HepG2 (cell line): ENCODE measurements at regions not wholly inside any gene's neighbourhood (a gene's known extent, or its start where the extent isn't known, plus 50 kb on each side); places are given as distances from the start of the nearest gene placed in this dataset.

Experiments used
- ATAC-seq: fragments of 200-7000 bp; cut with Tn5 transposase; 3 replicates; pipeline ENCODE4 v1.9.1; 2020; ENCODE audit warnings: mild to moderate bottlenecking, moderate library complexity
- BruUV-seq: library from RNA; stranded (reverse); fragments of 400-500 nt; replicated peaks from 2 replicates; lab custom pipeline; 2021; lab: Mats Ljungman, UMichigan
- CTCF ChIA-PET: fragments of 300-600 bp; formaldehyde crosslinking; extraction: SDS; loops from one replicate; lab custom pipeline; 2021; ENCODE audit warnings: low total read pairs, inconsistent platforms, low intra/inter-chr PET ratio; lab: Yijun Ruan, JAX
- POLR2A ChIA-PET: fragments of 350-600 bp; sonication (Branson Sonifier 250); formaldehyde crosslinking; loops from one replicate; lab custom pipeline; 2020; ENCODE audit warnings: antibody characterized with exemption, inconsistent platforms; lab: Yijun Ruan, JAX
- DNase-seq: peaks from one replicate; pipeline ENCODE4 v3.0.0-alpha.2; 2015; ENCODE audit warnings: low spot score
- FAIRE-seq: peaks from 3 replicates; lab custom pipeline; 2011; peaks lifted over from hg19 to GRCh38; lab: Jason Lieb, UNC
- H2AFZ ChIP-seq: one replicate; pipeline ENCODE4 v1.6.1; 2011; ENCODE audit warnings: low read length, inconsistent platforms
- H3K27ac ChIP-seq: fragments of 300-600 bp; 3 replicates; pipeline ENCODE4 v1.8.0; 2011; ENCODE audit warnings: mixed run types, mild to moderate bottlenecking, mixed read lengths, low read length, inconsistent platforms; ENCODE audit not compliant: insufficient read depth; ENCODE audit errors: extremely low read length
- H3K27me3 ChIP-seq, 2 experiments: fragments of 200-600 bp in 1 of 2; 2 replicates in 1 of 2; 3 replicates in 1 of 2; pipeline versions ENCODE4 v1.6.0 to v1.8.0; 2011; ENCODE audit warnings: low read length in 2 of 2, mild to moderate bottlenecking in 2 of 2, moderate library complexity in 2 of 2, inconsistent platforms in 1 of 2; ENCODE audit not compliant: insufficient read depth in 2 of 2, control insufficient read depth in 1 of 2
- H3K36me3 ChIP-seq, 2 experiments: fragments of 200-600 bp in 1 of 2; replicated peaks in 1 of 2; 2 replicates in 1 of 2; 3 replicates in 1 of 2; pipeline versions ENCODE4 v1.5.1 to v1.8.0; 2011; ENCODE audit warnings: low read length in 2 of 2, inconsistent platforms in 1 of 2; ENCODE audit not compliant: insufficient read depth in 2 of 2, control insufficient read depth in 1 of 2
- H3K4me1 ChIP-seq: 2 replicates; pipeline ENCODE4 v1.5.1; 2012; ENCODE audit warnings: low read length, inconsistent platforms; ENCODE audit not compliant: insufficient read depth
- H3K4me2 ChIP-seq: 2 replicates; pipeline ENCODE4 v1.6.0; 2011; ENCODE audit warnings: low read depth, low read length, inconsistent platforms
- H3K4me3 ChIP-seq, 3 experiments: fragments of 200-600 bp in 1 of 3; sonication (generic), shearing (Covaris generic) in 1 of 3; replicated peaks in 1 of 3; 2 replicates each; pipeline ENCODE4 v1.5.1; 2011 to 2016; ENCODE audit warnings: low read length in 3 of 3, inconsistent platforms in 2 of 3, low read depth in 2 of 3, mild to moderate bottlenecking in 2 of 3, control low read depth in 1 of 3, mixed read lengths in 1 of 3; ENCODE audit not compliant: insufficient read depth in 1 of 3
- H3K79me2 ChIP-seq: one replicate; pipeline ENCODE4 v1.6.1; 2011; ENCODE audit warnings: low read length, inconsistent platforms; ENCODE audit not compliant: insufficient read depth
- H3K9ac ChIP-seq: 2 replicates; pipeline ENCODE4 v1.6.0; 2011; ENCODE audit warnings: mild to moderate bottlenecking, low read depth, low read length, inconsistent platforms; ENCODE audit not compliant: insufficient read depth
- H3K9me3 ChIP-seq: 2 replicates; pipeline ENCODE4 v1.5.1; 2012; ENCODE audit warnings: mild to moderate bottlenecking, low read length
- H4K20me1 ChIP-seq: 2 replicates; pipeline ENCODE4 v1.6.0; 2011; ENCODE audit warnings: inconsistent platforms, mild to moderate bottlenecking, low read length, moderate library complexity; ENCODE audit not compliant: insufficient read depth
- EP300 ChIP-seq, 3 experiments: sonication (generic) in 1 of 3; formaldehyde crosslinking in 1 of 3; IDR thresholded peaks; 2 replicates each; pipeline versions ENCODE4 v1.5.1 to v1.6.1; 2011 to 2020; ENCODE audit warnings: low read depth in 2 of 3, low read length in 2 of 3, borderline replicate concordance in 1 of 3, improper control_type of control experiment in 1 of 3, mild to moderate bottlenecking in 1 of 3, missing genetic modification reagents in 1 of 3, moderate library complexity in 1 of 3
- GATA4 ChIP-seq: sonication (generic); IDR thresholded peaks from 2 replicates; pipeline ENCODE4 v1.6.1; 2016; ENCODE audit warnings: antibody characterized with exemption, low read depth, borderline replicate concordance
- HNRNPH1 ChIP-seq: fragments of 200-400 bp; formaldehyde crosslinking; optimal IDR thresholded peaks from 2 replicates; pipeline ENCODE3; 2017; ENCODE audit warnings: mild to moderate bottlenecking, low read depth, low read length
- KDM2A ChIP-seq: sonication (generic); formaldehyde crosslinking; IDR thresholded peaks from 2 replicates; pipeline ENCODE4 v1.4.0; 2020; ENCODE audit warnings: low read depth, missing genetic modification reagents, borderline replicate concordance
- MED8 ChIP-seq: sonication (generic); formaldehyde crosslinking; IDR thresholded peaks from 2 replicates; pipeline ENCODE4 v1.8.1; 2023; ENCODE audit warnings: mild to moderate bottlenecking, missing genetic modification reagents; ENCODE audit not compliant: insufficient replicate concordance
- MZF1 ChIP-seq: sonication (generic); formaldehyde crosslinking; IDR thresholded peaks from 2 replicates; pipeline ENCODE4 v1.8.1; 2023; ENCODE audit warnings: mild to moderate bottlenecking, missing genetic modification reagents, borderline replicate concordance
- NFE2L1 ChIP-seq: sonication (generic); formaldehyde crosslinking; IDR thresholded peaks from 2 replicates; pipeline ENCODE4 v1.4.0; 2020; ENCODE audit warnings: missing genetic modification reagents, mild to moderate bottlenecking, borderline replicate concordance
- NFIC ChIP-seq: IDR thresholded peaks from 2 replicates; pipeline ENCODE4 v1.6.1; 2012; ENCODE audit warnings: mild to moderate bottlenecking, low read length, inconsistent platforms
- ONECUT2 ChIP-seq: sonication (generic); formaldehyde crosslinking; IDR thresholded peaks from 2 replicates; pipeline ENCODE4 v1.4.0; 2020; ENCODE audit warnings: missing genetic modification reagents
- PRMT3 ChIP-seq: sonication (generic); formaldehyde crosslinking; IDR thresholded peaks from 2 replicates; pipeline ENCODE4 v1.8.1; 2022; ENCODE audit warnings: low read depth, mild to moderate bottlenecking, moderate library complexity, missing genetic modification reagents, borderline replicate concordance
- SPEN ChIP-seq: sonication (generic); formaldehyde crosslinking; IDR thresholded peaks from 2 replicates; pipeline ENCODE4 v1.5.1; 2020; ENCODE audit warnings: low read depth, mild to moderate bottlenecking, missing genetic modification reagents
- THAP11 ChIP-seq: IDR thresholded peaks from 2 replicates; pipeline ENCODE4 v1.6.1; 2016; ENCODE audit warnings: missing biosample characterization, missing genetic modification reagents
- ZMAT5 ChIP-seq: sonication (generic); formaldehyde crosslinking; IDR thresholded peaks from 2 replicates; pipeline ENCODE4 v1.5.0; 2020; ENCODE audit warnings: mild to moderate bottlenecking, low read depth, missing genetic modification reagents, borderline replicate concordance
- ZNF136 ChIP-seq: sonication (generic); formaldehyde crosslinking; IDR thresholded peaks from 2 replicates; pipeline ENCODE4 v1.8.1; 2022; ENCODE audit warnings: low read depth, mild to moderate bottlenecking, moderate library complexity, missing genetic modification reagents
- ZNF275 ChIP-seq: sonication (generic); formaldehyde crosslinking; IDR thresholded peaks from 2 replicates; pipeline ENCODE4 v1.8.0; 2022; ENCODE audit warnings: missing genetic modification reagents, mild to moderate bottlenecking, inconsistent platforms, borderline replicate concordance
- ZNF460 ChIP-seq: sonication (generic); formaldehyde crosslinking; IDR thresholded peaks from 2 replicates; pipeline ENCODE4 v1.5.1; 2020; ENCODE audit warnings: missing genetic modification reagents, mild to moderate bottlenecking, borderline replicate concordance
- ZNF598 ChIP-seq: sonication (generic); formaldehyde crosslinking; IDR thresholded peaks from 2 replicates; pipeline ENCODE4 v1.5.1; 2020; ENCODE audit warnings: mild to moderate bottlenecking, missing genetic modification reagents, borderline replicate concordance
- ZNF691 ChIP-seq: sonication (generic); formaldehyde crosslinking; IDR thresholded peaks from 2 replicates; pipeline ENCODE4 v1.4.0; 2020; ENCODE audit warnings: missing genetic modification reagents, low read depth, mild to moderate bottlenecking, borderline replicate concordance
- WGBS: methylation state at CpG from one replicate; pipeline ENCODE4 v1.1.6; 2017; ENCODE audit warnings: low lambda C conversion rate; 5-methylcytosine and 5-hydroxymethylcytosine counted together
- in situ Hi-C: cut with HindIII; loops from 2 replicates; pipeline ENCODE4 v1.10.0; 2017; ENCODE audit warnings: low pct_unique_long_range_greater_than_20kb; ENCODE audit not compliant: extremely low pct_ligation_motif_present
- intact Hi-C: fragments of 100-400 bp; cut with micrococcal nuclease; formaldehyde crosslinking; loops from one replicate; pipeline ENCODE4 v1.10.0; 2022; ENCODE audit not compliant: unreplicated experiment
- TF ChIP-seq, protein P1 (sequence below): sonication (generic); formaldehyde crosslinking; IDR thresholded peaks from 2 replicates; pipeline ENCODE4 v1.8.0; 2022; ENCODE audit warnings: mild to moderate bottlenecking, missing genetic modification reagents, moderate library complexity

- in situ Hi-C loops (no loop called here), intact Hi-C loops (no loop called here)
- CTCF ChIA-PET = no interaction called here
- peaks cover 5% of the 10 kb centered on the region; the same call in 1 of the 2 replicates for H3K9me3 ChIP-seq
- H2AFZ ChIP-seq = no peak overlapping the region
- ATAC-seq (no peak), DNase-seq (no peak), FAIRE-seq (no peak)
- no peaks in the 10 kb centered on the region for H4K20me1 ChIP-seq
- no peaks in the 10 kb centered on the region for H3K27me3 ChIP-seq
- H3K36me3 ChIP-seq = no peaks in the 10 kb centered on the region
- POLR2A ChIA-PET = no interaction called here
- H3K79me2 ChIP-seq = no peaks in the 10 kb centered on the region
- 42% methylated on average over 9 of the region's 11 CpGs for WGBS
- no peak overlapping the region for H3K4me3 ChIP-seq
- H3K9ac ChIP-seq = no peak overlapping the region
- no peak overlapping the region for H3K27ac ChIP-seq
- BruUV-seq = no TSS peak
- TF ChIP-seq KDM2A (CRISPR knock-in tag) (no peak), SPEN (no peak), HNRNPH1 (no peak), MZF1 (CRISPR knock-in tag) (no peak), NFIC (no peak), ONECUT2 (CRISPR knock-in tag) (no peak), NFE2L1 (CRISPR knock-in tag) (no peak), MED8 (CRISPR knock-in tag) (no peak), ZNF598 (no peak), EP300 (IDR thresholded peaks at IDR 0.05; ENCODE audit: low read depth in 2 of 2, low read length in 2 of 2) (no peak), EP300 (CRISPR knock-in tag; IDR thresholded peaks at IDR 0.05; ENCODE audit: borderline replicate concordance) (no peak), PRMT3 (CRISPR knock-in tag) (no peak), THAP11 (no peak), ZNF691 (CRISPR knock-in tag) (no peak), ZMAT5 (CRISPR knock-in tag) (no peak), GATA4 (no peak), ZNF460 (CRISPR knock-in tag) (no peak), ZNF275 (no peak), ZNF136 (CRISPR knock-in tag) (no peak)
- TF ChIP-seq, protein P1, sequence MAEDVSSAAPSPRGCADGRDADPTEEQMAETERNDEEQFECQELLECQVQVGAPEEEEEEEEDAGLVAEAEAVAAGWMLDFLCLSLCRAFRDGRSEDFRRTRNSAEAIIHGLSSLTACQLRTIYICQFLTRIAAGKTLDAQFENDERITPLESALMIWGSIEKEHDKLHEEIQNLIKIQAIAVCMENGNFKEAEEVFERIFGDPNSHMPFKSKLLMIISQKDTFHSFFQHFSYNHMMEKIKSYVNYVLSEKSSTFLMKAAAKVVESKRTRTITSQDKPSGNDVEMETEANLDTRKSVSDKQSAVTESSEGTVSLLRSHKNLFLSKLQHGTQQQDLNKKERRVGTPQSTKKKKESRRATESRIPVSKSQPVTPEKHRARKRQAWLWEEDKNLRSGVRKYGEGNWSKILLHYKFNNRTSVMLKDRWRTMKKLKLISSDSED (CRISPR knock-in tag) = no peak
- TF ChIP-seq, all 625 proteins: peak for 0
- no peak overlapping the region for H3K4me2 ChIP-seq
- H3K4me1 ChIP-seq = no peaks in the 10 kb centered on the region
These were observed 185.8 kb upstream of the UBE3A start for GRCh38 chr15:25624504-25625177.
